ENCODE measurements at regions not wholly inside any gene's neighbourhood (a gene's known extent, or its start where the extent isn't known, plus 50 kb on each side); places are given as distances from the start of the nearest gene placed in this dataset.
"Not testable (repeated sequence)": the region's sequence is repeated elsewhere in the genome, so short reads cannot be mapped to it uniquely, and the experiment has no call there.

DNA sequence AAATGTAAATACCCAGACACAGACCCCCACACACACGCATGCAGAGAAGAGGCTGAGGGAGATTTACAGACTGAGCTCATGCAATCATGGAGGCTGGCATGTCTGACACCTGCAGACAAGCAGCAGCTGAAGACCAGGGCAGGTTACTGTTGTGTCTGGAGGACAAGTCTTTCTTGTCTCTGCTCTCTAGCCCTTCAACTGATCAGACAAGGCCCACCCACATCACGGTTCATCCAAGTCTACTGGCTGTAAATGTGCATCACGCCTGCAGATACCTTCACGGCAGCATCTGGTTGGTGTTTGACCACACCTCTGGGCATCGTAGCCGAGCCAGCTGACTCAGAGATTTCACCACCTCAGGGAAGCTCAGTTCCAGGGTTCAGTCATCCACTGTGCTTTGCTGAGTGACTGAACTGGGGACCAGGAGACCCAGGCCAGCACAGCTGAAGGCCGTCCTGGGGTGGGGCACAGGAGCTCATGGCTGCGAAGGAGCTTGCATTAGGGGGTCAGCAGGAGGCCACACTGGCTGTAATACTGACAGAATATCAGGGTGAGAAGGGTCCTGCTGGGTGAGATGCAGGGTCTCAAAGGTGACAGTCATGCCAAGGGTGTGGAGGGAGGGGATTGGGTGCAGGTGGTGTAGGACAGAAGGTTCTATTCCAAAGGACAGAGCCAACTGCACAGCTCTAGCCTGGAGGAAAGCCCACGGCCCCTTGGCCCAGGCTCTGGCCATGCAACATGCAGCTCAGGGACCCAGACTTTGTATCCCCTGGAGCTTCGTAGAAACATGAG lies 304.9 kb downstream of the BRD1 start:
- DNase-seq, result no peak

GRCh38 chr22:49521787-49522224 lies 305.9 kb downstream of the BRD1 start:
- no peak for DNase-seq

- DNase-seq, result no peak
Observed at GRCh38 chr22:49519117-49519737, 308.4 kb downstream of the BRD1 start.

DNA sequence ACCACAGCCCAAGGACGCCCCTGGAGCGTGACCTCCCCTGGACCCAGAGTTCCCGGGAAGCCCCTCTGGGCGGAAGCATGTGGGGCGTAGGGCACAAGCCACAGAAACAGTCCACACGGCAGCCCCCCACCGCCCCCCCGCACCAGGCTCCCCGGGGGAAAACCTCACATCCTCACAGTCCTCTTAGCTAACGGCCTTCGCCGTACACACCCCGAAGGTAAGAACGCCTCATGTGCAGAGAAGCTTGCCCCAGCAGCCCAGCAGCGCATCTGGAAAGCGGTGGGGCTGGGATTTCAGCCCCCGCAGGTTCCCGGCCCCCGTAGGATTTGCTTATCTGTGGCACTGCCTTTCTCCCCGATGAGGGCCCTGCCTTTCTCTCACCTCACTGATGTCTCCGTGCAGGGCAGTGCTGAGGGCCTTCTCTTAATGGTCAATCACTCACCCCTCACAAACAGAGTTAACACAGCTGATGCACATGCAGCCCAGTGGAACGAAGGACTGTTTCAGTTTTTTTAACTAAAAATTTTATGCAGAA lies 309.2 kb downstream of the BRD1 start:
- no peak for DNase-seq

GRCh38 chr22:49517667-49518185 lies 309.9 kb downstream of the BRD1 start:
- DNase-seq, result no peak

GRCh38 chr22:49517211-49517610 lies 310.5 kb downstream of the BRD1 start:
- no peak for DNase-seq

GRCh38 chr22:49515475-49515874 lies 312.2 kb downstream of the BRD1 start:
- no peak for DNase-seq

DNA sequence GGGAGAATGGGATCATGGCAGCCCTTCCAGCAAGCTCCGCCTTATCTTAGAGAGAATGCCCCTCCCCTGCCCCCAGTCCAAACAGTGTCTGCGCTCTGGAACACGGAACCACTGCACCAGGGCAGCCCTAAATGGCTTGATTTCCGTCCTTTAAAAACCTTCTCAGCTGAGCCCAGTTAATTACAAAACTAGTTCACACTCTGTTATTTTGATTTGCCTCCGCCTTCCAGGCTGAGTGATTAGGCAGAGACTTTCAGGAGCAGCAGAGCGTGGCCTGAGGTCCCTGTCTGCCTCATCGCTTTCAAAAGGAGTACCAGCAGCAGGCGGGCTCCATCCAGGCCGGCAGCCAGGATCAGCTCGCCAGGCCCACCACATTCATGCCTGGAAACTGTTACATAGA lies 313.0 kb downstream of the BRD1 start:
- DNase-seq, result no peak

GRCh38 chr22:49514211-49514610 lies 313.5 kb downstream of the BRD1 start:
- no peak for DNase-seq

DNA sequence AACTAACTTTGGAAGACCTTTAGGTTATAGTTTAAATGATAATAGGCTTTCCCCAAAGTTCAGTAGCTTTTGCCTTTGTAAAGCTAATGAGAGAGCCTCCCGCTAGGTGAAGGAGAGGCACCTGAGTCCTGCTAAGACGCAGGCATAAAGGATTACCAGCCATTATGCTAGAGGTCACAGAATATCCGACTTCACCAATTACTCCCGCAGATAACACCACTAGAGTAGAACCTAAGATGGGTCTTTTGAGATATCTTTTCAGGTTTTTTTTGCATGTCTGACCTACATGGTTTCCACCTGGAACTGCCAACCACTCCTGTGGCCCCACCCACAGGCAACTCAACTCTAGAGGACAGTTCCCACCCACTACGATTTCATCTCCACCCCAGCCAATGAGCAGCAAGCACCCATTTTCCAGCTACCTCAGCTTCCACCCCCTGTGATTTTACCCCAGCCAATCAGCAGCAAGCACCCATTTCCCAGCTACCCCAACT lies 314.3 kb downstream of the BRD1 start:
- no peak for DNase-seq

- no peak for DNase-seq
Observed at GRCh38 chr22:49512487-49513165, 315.0 kb downstream of the BRD1 start.

GRCh38 chr22:49511393-49512189 lies 316.1 kb downstream of the BRD1 start:
- DNase-seq, result not testable (repeated sequence)

DNA sequence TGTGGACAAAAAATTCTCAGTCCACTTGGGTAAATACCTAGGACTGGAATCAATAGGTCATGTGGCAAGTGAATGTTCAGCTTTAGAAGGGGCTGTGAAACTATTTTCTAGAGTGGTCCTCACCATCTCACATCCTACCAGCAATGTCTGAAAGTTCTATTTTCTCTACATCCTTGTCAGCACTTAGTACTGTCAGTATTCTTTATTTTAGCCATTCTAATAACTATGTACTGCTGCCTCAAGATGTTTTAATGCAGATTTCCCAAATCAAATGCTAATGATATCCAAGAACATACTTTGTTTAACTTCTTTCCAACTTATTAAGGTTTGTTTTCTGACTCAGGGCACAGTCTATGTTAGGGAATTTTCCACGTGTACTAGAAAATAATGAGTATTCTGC lies 317.0 kb downstream of the BRD1 start:
- no peak for DNase-seq

DNA sequence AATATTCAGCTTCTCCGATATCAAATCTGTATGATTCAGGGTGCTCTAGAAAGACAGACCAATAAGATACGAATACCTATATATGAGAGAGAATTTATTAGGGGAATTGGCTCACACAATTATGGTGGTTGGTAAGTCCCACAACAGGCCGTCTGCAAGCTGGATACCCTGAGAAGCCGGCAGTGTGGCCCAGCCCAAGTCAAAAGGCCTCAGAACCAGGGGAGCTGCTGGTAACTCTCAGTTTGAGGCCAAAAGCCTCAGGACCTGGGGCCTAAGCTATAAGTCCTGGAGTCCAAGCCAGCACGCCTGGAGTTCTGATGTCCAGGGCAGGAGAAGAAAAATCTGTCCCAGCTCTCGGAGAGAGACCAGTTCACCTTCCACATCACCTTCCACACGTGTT lies 318.7 kb downstream of the BRD1 start:
- DNase-seq, result no peak

DNA sequence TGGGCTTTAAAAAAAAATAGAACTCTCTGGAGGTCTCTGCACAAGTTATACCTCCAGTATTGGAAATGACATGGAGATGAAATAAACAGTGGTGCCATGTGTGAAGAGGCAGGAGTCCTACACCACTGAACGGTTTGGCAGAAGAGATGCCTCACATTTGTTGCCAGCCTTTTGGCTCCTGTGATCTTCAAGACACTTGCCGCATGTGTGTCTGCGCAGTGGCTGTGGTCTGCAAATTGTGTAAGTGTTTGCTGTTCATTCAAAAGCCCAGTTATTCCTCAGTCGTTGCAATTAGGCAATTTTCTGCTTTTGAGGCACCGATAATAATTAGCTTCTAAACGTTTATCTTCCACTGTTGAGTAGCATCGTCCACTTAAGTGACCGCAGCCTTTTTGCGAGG lies 319.1 kb downstream of the BRD1 start:
- DNase-seq, result no peak

GRCh38 chr22:49507607-49508292 lies 319.9 kb downstream of the BRD1 start:
- DNase-seq, result no peak

DNA sequence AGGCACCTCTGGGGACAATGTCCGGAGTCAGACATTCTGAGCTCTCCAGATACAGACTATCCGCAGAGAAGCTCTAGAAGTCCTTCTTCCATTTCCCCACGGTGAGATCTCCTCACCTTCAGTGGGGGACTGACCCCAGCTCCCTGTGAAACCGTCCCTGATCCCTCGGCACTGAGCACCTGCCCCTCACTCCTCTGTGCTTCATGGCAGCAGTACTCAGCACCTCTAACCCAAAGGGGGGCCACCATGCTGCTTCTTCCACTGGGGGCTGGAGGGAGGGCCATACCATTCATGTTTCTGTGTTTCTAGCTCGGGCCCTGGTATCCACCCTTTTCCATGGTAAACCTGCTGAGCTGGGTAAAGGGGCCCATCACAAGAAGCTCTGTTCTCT lies 321.7 kb downstream of the BRD1 start:
- no peak for DNase-seq

DNA sequence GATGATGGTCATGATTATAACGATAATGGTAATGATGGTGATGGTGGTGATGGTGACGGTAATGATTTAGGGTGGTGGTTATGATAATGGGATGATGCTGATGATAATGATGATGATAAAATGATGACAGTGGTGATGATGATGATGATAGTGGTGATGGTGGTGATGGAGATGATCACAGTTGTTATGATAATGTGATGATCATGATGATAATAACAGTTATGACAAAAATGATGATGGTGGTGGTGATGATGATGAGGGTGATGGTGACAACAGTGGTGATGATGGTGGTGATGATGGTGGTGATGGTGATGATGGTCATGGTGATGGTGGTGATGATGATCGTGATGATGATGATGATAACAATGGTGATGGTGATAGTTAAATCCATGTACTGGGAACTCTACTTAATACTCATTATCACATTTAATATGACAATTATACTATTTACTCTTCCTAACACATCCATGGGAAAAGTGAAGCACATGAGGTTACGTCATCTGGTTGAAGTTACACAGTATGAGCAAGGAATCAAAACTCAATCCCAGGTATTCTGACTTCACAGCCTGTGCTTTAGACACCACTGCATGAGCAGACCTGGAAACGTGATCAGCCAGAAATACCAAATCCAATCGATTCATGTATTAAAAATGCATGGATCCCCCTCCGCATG lies 322.2 kb downstream of the BRD1 start:
- no peak for DNase-seq

GRCh38 chr22:49503896-49504521 lies 323.7 kb downstream of the BRD1 start:
- no peak for DNase-seq

- no peak for DNase-seq
Observed at GRCh38 chr22:49503321-49503720, 324.4 kb downstream of the BRD1 start.

Measured in bone marrow (tissue), 2 donors.